ENCODE measurements at regions not wholly inside any gene's neighbourhood (a gene's known extent, or its start where the extent isn't known, plus 50 kb on each side); places are given as distances from the start of the nearest gene placed in this dataset.

- DNase-seq: no peak
These were observed 287.5 kb downstream of the FLRT2 start for GRCh38 chr14:85817430-85817829.

- DNase-seq: no peak
These were observed 283.1 kb downstream of the FLRT2 start for GRCh38 chr14:85813040-85813439.

- no peak for DNase-seq
These were observed 281.4 kb downstream of the FLRT2 start for GRCh38 chr14:85811340-85811739.

- DNase-seq: no peak
These were observed 269.7 kb downstream of the FLRT2 start for GRCh38 chr14:85799668-85800067.

GRCh38 chr14:85798856-85799255 lies 268.9 kb downstream of the FLRT2 start:
- no peak for DNase-seq

- DNase-seq: no peak
These were observed 263.6 kb downstream of the FLRT2 start for GRCh38 chr14:85793533-85793932.

GRCh38 chr14:85789506-85789905 lies 259.6 kb downstream of the FLRT2 start:
- no peak for DNase-seq

- no peak for DNase-seq
These were observed 258.7 kb downstream of the FLRT2 start for GRCh38 chr14:85788470-85789233.

GRCh38 chr14:85766295-85766694 lies 236.4 kb downstream of the FLRT2 start:
- no peak for DNase-seq

GRCh38 chr14:85764822-85765221 lies 234.9 kb downstream of the FLRT2 start:
- DNase-seq: no peak

- DNase-seq: no peak
These were observed 232.6 kb downstream of the FLRT2 start for GRCh38 chr14:85762526-85762925.

- DNase-seq: no peak
These were observed 222.2 kb downstream of the FLRT2 start for GRCh38 chr14:85752175-85752574.

GRCh38 chr14:85744573-85744972 lies 214.6 kb downstream of the FLRT2 start:
- no peak for DNase-seq

- DNase-seq: no peak
These were observed 202.1 kb downstream of the FLRT2 start for GRCh38 chr14:85732031-85732430.

- no peak for DNase-seq
These were observed 201.2 kb downstream of the FLRT2 start for GRCh38 chr14:85731186-85731585.

GRCh38 chr14:85728476-85729065 lies 198.6 kb downstream of the FLRT2 start:
- no peak for DNase-seq

GRCh38 chr14:85714069-85714468 lies 184.1 kb downstream of the FLRT2 start:
- no peak for DNase-seq

- no peak for DNase-seq
These were observed 181.7 kb downstream of the FLRT2 start for GRCh38 chr14:85711620-85712019.

Measured in NCI-H524 (cell line).